ENCODE measurements at regions not wholly inside any gene's neighbourhood (a gene's known extent, or its start where the extent isn't known, plus 50 kb on each side); places are given as distances from the start of the nearest gene placed in this dataset.

DNA sequence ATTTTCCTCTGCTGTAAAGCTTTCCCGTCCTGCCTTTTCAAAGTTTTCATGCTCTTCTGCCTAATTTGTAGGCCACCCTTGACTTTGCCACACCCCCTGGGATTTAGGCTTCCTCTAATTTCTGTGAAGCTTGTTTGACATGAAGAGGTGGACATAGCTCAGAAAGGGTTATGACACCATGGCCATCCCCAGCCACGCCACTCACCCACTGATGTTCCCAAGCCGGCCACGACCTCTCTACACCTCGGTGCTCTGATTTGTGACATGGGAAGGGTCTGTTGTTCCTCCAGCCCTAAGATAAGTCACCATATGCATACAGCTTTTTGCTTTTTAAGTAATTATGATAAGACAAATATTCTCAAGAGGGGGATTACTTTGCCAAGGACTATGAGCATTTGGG is 139.5 kb downstream of the BARX1 start:
- TF ChIP-seq, protein P1, sequence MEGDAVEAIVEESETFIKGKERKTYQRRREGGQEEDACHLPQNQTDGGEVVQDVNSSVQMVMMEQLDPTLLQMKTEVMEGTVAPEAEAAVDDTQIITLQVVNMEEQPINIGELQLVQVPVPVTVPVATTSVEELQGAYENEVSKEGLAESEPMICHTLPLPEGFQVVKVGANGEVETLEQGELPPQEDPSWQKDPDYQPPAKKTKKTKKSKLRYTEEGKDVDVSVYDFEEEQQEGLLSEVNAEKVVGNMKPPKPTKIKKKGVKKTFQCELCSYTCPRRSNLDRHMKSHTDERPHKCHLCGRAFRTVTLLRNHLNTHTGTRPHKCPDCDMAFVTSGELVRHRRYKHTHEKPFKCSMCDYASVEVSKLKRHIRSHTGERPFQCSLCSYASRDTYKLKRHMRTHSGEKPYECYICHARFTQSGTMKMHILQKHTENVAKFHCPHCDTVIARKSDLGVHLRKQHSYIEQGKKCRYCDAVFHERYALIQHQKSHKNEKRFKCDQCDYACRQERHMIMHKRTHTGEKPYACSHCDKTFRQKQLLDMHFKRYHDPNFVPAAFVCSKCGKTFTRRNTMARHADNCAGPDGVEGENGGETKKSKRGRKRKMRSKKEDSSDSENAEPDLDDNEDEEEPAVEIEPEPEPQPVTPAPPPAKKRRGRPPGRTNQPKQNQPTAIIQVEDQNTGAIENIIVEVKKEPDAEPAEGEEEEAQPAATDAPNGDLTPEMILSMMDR (IDR thresholded peaks at IDR 0.05; ENCODE audit: insufficient read depth, low read length) = no peak
- TF ChIP-seq POLR2AphosphoS5 (IDR thresholded peaks at IDR 0.05; ENCODE audit: low read depth) = no peak
- TF ChIP-seq, protein P2, sequence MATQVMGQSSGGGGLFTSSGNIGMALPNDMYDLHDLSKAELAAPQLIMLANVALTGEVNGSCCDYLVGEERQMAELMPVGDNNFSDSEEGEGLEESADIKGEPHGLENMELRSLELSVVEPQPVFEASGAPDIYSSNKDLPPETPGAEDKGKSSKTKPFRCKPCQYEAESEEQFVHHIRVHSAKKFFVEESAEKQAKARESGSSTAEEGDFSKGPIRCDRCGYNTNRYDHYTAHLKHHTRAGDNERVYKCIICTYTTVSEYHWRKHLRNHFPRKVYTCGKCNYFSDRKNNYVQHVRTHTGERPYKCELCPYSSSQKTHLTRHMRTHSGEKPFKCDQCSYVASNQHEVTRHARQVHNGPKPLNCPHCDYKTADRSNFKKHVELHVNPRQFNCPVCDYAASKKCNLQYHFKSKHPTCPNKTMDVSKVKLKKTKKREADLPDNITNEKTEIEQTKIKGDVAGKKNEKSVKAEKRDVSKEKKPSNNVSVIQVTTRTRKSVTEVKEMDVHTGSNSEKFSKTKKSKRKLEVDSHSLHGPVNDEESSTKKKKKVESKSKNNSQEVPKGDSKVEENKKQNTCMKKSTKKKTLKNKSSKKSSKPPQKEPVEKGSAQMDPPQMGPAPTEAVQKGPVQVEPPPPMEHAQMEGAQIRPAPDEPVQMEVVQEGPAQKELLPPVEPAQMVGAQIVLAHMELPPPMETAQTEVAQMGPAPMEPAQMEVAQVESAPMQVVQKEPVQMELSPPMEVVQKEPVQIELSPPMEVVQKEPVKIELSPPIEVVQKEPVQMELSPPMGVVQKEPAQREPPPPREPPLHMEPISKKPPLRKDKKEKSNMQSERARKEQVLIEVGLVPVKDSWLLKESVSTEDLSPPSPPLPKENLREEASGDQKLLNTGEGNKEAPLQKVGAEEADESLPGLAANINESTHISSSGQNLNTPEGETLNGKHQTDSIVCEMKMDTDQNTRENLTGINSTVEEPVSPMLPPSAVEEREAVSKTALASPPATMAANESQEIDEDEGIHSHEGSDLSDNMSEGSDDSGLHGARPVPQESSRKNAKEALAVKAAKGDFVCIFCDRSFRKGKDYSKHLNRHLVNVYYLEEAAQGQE (IDR thresholded peaks at IDR 0.05; ENCODE audit: insufficient replicate concordance, low read depth) = no peak

Measured in HL-60 (cell line).